ENCODE measurements at regions not wholly inside any gene's neighbourhood (a gene's known extent, or its start where the extent isn't known, plus 50 kb on each side); places are given as distances from the start of the nearest gene placed in this dataset.

DNA sequence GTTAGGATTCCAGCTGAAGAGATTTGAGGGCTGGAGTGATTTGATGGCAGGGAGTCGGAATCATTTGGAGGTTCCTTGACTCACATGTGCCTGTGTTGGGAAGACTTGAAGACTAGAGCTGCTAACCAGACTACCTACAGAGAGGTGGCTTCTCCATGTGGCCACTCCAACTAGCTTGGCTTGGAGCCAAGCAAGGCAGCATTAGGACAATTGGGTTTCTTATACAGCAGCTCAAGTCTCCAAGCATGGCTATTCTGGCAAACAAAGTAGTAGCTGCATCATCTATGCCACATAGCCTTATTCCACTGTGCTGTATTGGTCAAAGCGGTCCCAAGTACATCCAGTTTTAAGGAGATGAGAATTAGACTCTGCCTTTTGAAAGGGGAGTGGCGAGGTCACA, 171.7 kb upstream of the SLC4A4 start:
- TF ChIP-seq POLR2AphosphoS5 (IDR thresholded peaks at IDR 0.05) (no peak), CTCF (IDR thresholded peaks at IDR 0.05) (no peak), POLR2A (IDR thresholded peaks at IDR 0.05) (no peak), EP300 (IDR thresholded peaks at IDR 0.05) (no peak)
